GM18511 (cell line): ENCODE measurements at regions not wholly inside any gene's neighbourhood (a gene's known extent, or its start where the extent isn't known, plus 50 kb on each side); places are given as distances from the start of the nearest gene placed in this dataset.
"Not testable (repeated sequence)": the region's sequence is repeated elsewhere in the genome, so short reads cannot be mapped to it uniquely, and the experiment has no call there.

Experiments used
- ATAC-seq: cut with Tn5 transposase; IDR thresholded peaks from one replicate; pipeline ENCODE4 v1.9.1; 2021; ENCODE audit warnings: mild to moderate bottlenecking, moderate library complexity; ENCODE audit not compliant: unreplicated experiment

DNA sequence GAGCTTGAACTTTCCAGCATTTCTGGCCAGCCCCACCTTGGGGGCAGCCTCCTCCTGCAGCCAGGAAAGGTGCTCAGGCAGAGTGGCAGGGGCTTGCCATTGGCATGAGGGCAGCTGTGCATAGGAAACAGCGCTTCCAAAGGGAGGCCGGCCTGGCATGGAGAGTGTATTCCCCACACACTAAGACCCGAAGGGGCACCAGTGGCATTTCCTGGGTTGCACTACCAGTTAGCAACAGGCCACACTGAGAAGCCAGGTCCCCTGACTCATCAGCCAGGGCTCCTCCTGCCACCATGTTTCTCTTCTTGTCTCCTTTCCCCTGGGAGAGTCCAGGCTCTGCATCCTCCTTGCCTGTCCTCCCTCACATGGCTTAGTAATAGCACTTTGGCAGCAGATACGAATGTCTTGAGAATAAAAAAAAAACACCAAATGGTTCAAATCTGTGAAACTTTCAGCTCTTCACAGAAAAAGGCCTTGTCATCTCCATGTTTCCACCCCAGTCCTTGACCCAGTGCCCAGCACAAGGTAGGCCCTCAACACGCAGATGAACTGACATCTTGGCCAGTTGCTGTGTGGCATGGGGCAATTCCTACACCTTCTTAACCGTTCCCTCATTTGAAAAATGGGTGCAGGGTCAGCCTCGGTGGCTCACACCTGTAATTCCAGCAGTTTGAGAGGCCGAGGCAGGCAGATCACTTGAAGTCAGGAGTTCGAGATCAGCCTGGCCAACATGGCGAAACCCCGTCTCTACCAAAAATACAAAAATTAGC lies 180.4 kb downstream of the SMAD6 start:
- ATAC-seq: no peak

- ATAC-seq: no peak
Measured at GRCh38 chr15:66883284-66883911, 181.4 kb downstream of the SMAD6 start.

DNA sequence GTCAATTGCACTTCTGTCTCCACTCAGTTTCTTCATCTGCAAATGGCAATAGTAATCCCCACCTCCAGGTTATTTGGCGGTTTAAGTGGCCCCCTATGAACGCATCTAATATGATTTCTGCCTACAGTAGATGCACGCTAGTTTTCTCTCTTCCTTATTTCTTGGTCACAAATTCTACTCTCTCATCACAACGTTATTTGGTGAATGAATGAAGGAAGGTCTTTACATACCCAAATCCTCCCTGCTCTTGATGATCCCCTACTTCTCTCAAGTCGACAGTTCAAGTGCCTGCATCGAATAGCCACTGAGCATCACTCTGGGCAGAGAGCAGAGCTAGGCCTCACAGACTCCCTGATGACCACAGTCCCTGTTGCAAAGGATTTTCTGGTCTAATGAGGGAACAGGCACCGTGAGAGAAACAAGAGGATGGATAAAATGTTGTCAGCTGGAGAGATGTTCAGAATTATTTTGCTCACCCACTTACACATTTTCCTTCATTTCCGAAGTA lies 181.2 kb upstream of the SMAD3 start:
- no peak for ATAC-seq

DNA sequence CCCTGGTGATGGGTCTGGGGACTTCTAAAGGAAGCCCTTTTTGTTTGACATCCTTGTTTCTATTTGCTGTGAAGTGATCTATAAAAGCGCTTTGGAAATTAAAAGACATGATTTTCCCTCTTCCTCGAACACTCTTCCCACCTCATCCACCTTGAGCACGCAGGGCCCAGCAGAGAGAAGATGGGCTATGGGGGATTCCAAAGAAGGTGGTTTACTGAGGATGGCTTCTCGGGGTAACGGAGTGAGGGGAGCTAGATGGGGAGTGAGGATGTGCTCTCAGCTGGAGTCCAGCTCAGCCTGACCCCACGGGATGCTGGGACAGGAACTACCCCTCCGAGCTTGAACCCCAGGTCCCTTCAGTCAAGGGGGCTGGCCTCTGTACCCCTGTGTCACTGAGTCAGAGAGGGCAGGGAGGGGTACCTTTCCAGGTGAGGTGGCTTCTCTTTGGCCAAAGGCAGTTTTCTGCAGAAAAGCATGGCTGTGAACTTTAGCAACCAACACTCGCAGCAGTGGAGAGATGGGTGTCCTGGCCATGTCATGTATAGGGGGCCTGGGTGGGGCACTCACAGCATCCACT lies 180.7 kb upstream of the SMAD3 start:
- ATAC-seq: no peak

DNA sequence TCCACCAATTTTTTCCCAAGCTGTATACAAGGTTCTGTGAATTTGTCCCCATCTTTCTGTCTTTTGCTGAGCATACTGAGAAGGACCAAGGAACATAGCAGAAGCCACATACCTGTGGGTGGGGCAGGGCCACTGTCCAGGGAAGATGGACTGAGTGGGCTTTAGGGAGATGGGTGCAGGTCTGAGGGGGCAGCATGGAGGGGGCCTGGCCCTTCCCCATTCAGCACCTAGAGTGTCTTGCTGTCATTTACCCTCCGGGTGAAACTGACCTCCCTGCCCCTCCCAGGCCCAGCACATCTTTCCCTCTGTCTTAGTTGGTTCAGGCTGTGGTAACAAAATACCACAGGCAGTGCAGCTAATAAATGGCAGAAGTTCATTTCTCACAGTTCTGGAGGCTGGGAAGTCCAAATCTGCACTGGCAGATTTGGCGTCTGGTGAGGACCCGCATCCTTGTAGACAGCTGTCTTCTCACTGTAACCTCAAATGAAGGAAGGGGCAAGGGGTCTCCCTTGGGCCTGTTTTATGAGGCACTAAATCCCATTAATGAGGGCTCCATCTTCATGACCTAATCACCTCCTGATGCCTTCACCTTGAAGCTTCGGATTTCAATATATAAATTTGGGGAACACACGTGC lies 180.0 kb upstream of the SMAD3 start:
- ATAC-seq: no peak

GRCh38 chr15:66886241-66886675 lies 179.1 kb upstream of the SMAD3 start:
- ATAC-seq: no peak

GRCh38 chr15:66886686-66887273 lies 178.6 kb upstream of the SMAD3 start:
- ATAC-seq: no peak

GRCh38 chr15:66889298-66889697 lies 176.1 kb upstream of the SMAD3 start:
- ATAC-seq: not testable (repeated sequence)

DNA sequence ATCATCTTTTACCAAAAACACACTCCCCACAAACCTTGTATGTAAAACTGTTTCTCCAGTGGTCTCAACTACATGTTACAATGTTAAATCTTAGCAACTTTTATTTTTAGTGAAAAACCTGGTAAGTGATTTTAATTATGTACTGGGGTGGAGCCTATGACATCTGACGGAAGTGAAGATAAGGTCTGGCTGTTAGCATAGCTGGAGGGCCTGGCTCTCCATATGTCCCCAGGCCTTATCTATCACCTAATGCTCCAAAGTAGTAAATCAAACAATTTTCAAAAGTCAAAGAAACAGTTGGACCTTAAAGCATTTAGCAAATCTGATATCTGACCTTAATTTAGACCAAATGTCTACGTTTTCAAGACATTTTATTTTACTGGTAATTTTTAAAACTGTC lies 173.6 kb upstream of the SMAD3 start:
- ATAC-seq: no peak

DNA sequence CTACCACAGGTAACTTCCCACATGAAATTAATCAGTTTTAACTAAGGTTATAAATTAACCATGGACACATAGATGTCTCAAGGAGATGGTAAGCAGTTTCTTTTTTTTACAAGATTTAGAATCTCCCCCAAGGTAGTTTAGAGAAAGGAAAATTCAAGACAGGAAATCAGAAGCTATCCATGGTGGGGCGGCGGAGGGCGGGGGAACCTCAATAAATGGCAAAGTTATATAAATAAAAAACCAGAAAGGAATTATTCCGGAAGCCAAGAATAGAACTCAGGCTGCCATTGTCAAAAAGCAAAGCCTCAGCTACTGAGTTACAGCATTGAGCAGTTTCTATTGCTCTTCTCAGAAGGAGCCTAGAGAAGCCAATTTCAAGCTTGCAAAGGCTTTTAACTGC lies 172.1 kb upstream of the SMAD3 start:
- no peak for ATAC-seq

- ATAC-seq: no peak
Measured at GRCh38 chr15:66894363-66894762, 171.0 kb upstream of the SMAD3 start.

- no peak for ATAC-seq
Measured at GRCh38 chr15:66894986-66895780, 170.2 kb upstream of the SMAD3 start.

- no peak for ATAC-seq
Measured at GRCh38 chr15:66895794-66896453, 169.5 kb upstream of the SMAD3 start.

- no peak for ATAC-seq
Measured at GRCh38 chr15:66896611-66897010, 168.8 kb upstream of the SMAD3 start.

DNA sequence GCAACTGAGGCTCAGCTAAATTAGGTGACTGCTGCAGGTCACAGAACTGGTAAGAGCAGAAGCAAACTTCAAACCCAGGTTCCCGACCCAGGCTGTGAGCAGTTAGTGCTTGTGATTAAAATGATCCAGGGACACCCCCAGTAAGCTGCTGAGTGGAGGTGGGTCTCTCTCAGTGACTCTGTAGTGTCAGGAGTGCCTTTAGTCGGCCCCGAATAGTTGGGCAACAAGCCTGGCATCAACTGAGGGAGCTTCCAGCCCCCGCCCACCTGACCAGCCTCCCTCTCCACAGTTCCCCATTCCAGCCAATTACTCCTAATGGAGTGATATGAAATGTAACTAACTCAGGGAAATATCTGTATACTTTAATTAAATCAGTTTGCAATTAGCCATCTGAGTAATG lies 168.0 kb upstream of the SMAD3 start:
- ATAC-seq: no peak

- ATAC-seq: no peak
Measured at GRCh38 chr15:66897971-66898370, 167.4 kb upstream of the SMAD3 start.

DNA sequence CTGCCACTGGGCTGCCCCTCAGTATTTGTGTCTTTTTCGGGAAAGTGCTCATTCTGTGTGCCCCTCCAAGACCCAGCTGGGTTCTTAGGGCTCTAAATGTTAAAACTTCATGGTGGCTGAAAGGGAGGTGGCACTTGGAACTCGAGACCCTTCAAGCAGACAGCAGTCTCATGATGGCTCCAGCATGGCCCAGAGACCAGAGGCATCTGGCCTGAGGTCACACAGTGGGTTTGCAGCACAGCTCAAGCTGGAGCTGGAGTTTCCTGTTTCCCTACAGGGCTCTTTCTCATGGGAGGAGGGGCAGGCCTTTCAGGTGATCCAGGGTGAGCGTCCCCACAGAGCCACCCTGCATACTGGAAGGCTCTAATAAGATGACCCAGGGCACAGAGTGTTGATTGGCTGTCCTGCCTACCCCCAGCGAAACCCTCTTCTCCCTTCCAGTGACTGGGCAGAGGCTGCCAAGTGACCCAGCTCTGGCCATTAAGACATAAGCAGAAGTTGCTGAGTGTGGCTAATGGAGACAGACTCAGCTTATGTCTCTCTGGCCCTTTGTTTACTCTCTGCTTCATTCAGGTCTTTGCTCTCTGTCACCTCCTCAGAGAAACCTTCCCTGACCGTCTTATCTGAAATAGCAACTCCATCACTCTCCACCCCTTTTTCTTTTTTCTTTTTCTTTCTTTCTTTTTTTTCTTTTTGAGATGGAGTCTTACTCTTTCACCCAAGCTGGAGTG lies 166.6 kb upstream of the SMAD3 start:
- ATAC-seq: no peak

DNA sequence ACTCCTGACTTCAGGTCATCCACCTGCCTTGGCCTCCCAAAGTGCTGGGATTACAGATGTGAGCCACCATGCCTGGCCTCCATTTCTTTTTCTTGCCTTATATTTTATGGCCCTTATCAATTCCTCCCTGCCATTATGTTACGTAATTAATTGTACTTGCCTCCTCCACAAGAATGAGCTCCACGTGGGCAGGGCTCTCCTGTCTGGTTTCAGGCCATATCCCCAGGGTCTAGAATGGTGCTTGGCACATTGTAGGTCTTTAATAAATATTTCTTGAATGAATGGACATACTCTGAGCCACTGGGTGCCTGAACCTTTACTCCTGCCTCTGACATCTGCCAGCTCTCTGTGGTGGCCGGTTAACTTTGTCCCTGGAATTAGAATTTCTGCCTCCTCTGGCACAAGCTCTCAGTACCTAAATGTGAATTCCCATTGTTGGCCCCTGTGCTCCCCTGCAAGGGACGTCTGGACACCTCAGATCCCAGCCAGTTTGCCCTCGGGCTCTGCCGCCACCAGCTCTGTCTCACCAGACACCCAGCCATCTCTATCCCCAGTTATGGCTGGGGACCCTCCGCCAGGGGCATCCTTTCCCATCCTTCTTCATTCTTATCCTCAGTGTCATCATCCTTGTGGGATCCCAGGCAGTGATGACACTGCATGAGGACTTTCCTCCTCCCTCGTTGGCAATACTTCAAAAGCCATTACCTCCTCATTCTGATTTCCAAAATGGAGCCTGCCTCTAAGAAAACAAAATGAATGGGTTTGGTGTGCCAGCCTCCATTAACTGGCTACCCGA lies 165.6 kb upstream of the SMAD3 start:
- ATAC-seq: no peak
